BLaER1 treated with 17β-estradiol and CSF1 and Interleukin-3, amounts not matched to agents 10 nM and 100 nM (cell line): ENCODE measurements at regions not wholly inside any gene's neighbourhood (a gene's known extent, or its start where the extent isn't known, plus 50 kb on each side); places are given as distances from the start of the nearest gene placed in this dataset.

Source experiments
- H3K27ac ChIP-seq, 11 experiments: shearing (Covaris generic); formaldehyde crosslinking; 2 replicates each; pipeline ENCODE4 v1.8.1; 2022
- H3K27me3 ChIP-seq, 11 experiments: shearing (Covaris generic); formaldehyde crosslinking; 2 replicates each; pipeline ENCODE4 v1.8.1; 2022
- H3K36me3 ChIP-seq, 11 experiments: shearing (Covaris generic); formaldehyde crosslinking; 2 replicates each; pipeline ENCODE4 v1.8.1; 2022
- H3K4me1 ChIP-seq, 10 experiments: shearing (Covaris generic); formaldehyde crosslinking; 2 replicates each; pipeline ENCODE4 v1.8.1; 2022
- H3K4me2 ChIP-seq, 11 experiments: shearing (Covaris generic); formaldehyde crosslinking; 2 replicates each; pipeline ENCODE4 v1.8.1; 2022
- H3K4me3 ChIP-seq, 10 experiments: shearing (Covaris generic); formaldehyde crosslinking; 2 replicates each; pipeline ENCODE4 v1.8.1; 2022
- H3K9ac ChIP-seq, 11 experiments: shearing (Covaris generic); formaldehyde crosslinking; 2 replicates each; pipeline ENCODE4 v1.8.1; 2022
- H3K9me3 ChIP-seq, 11 experiments: shearing (Covaris generic); formaldehyde crosslinking; replicated peaks in 1 of 11; 2 replicates each; pipeline ENCODE4 v1.8.1; 2022
- H4K20me1 ChIP-seq, 11 experiments: shearing (Covaris generic); formaldehyde crosslinking; 2 replicates each; pipeline ENCODE4 v1.8.1; 2022
- Cebpa-rat ChIP-seq, 11 experiments: shearing (Covaris generic); IDR thresholded peaks; 2 replicates each; pipeline ENCODE4 v1.8.1; 2022

- Histone ChIP-seq H3K4me2 (peak overlapping the region; percentile 51 to 82 (median 72)), H3K9me3 (no peaks in the 10 kb centered on the region), H3K36me3 (no peaks in the 10 kb centered on the region), H3K4me1 (peaks cover 27 to 43% (median 35%) of the 10 kb centered on the region in 10 experiments), H3K27ac (peak overlapping the region; percentile 31 to 79 (median 68); a peak in 18 of 22 replicates), H3K9ac (peak overlapping the region in 3 of 11 experiments; percentile 63 to 67 (median 66); a peak in 4 of 22 replicates), H3K4me3 (no peak overlapping the region), H4K20me1 (no peaks in the 10 kb centered on the region), H3K27me3 (no peaks in the 10 kb centered on the region)
- TF ChIP-seq Cebpa-rat (IDR thresholded peaks at IDR 0.05), result no peak
Observed at GRCh38 chr3:197447057-197447456, 108.7 kb downstream of the BDH1 start.

- H3K27ac ChIP-seq, result peak overlapping the region in 10 of 11 experiments; percentile 36 to 79 (median 70); a peak in 16 of 22 replicates
- no peaks in the 10 kb centered on the region for H4K20me1 ChIP-seq
- TF ChIP-seq Cebpa-rat (IDR thresholded peaks at IDR 0.05), result no peak
- peak overlapping the region; percentile 51 to 82 (median 72) for H3K4me2 ChIP-seq
- H3K9me3 ChIP-seq, result no peaks in the 10 kb centered on the region
- H3K36me3 ChIP-seq, result no peaks in the 10 kb centered on the region
- H3K27me3 ChIP-seq, result no peaks in the 10 kb centered on the region
- peak overlapping the region in 7 of 11 experiments; percentile 13 to 67 (median 61); a peak in 11 of 22 replicates for H3K9ac ChIP-seq
- peaks cover 27 to 43% (median 35%) of the 10 kb centered on the region in 10 experiments for H3K4me1 ChIP-seq
- H3K4me3 ChIP-seq, result peak overlapping the region in 1 of 10 experiments; percentile 31; a peak in 2 of 20 replicates
Observed at GRCh38 chr3:197446700-197447056, 109.1 kb downstream of the BDH1 start.

GRCh38 chr3:197445896-197446699 is 109.7 kb downstream of the BDH1 start:
- peak overlapping the region in 9 of 11 experiments; percentile 28 to 67 (median 61); a peak in 15 of 22 replicates for H3K9ac ChIP-seq
- TF ChIP-seq Cebpa-rat (IDR thresholded peaks at IDR 0.05), result peak in 1 of 11 experiments; percentile 27; a peak in 1 of 22 replicates
- H4K20me1 ChIP-seq, result no peaks in the 10 kb centered on the region
- no peaks in the 10 kb centered on the region for H3K27me3 ChIP-seq
- peak overlapping the region; percentile 51 to 82 (median 72) for H3K4me2 ChIP-seq
- no peaks in the 10 kb centered on the region for H3K9me3 ChIP-seq
- H3K36me3 ChIP-seq, result no peaks in the 10 kb centered on the region
- peak overlapping the region in 10 of 11 experiments; percentile 36 to 79 (median 70); a peak in 19 of 22 replicates for H3K27ac ChIP-seq
- H3K4me1 ChIP-seq, result peaks cover 27 to 43% (median 35%) of the 10 kb centered on the region in 10 experiments
- H3K4me3 ChIP-seq, result peak overlapping the region in 2 of 10 experiments; percentile 3 to 31; a peak in 4 of 20 replicates

- Histone ChIP-seq H3K4me1 (peaks cover 27 to 43% (median 35%) of the 10 kb centered on the region in 10 experiments), H3K27me3 (no peaks in the 10 kb centered on the region), H3K27ac (peak overlapping the region in 8 of 11 experiments; percentile 64 to 79 (median 74); a peak in 14 of 22 replicates), H3K4me3 (no peak overlapping the region), H3K9ac (peak overlapping the region in 3 of 11 experiments; percentile 55 to 66 (median 63); a peak in 3 of 22 replicates), H3K36me3 (no peaks in the 10 kb centered on the region), H3K9me3 (no peaks in the 10 kb centered on the region), H3K4me2 (peak overlapping the region; percentile 51 to 82 (median 72)), H4K20me1 (no peaks in the 10 kb centered on the region)
- TF ChIP-seq Cebpa-rat (IDR thresholded peaks at IDR 0.05), result no peak
Observed at GRCh38 chr3:197444793-197445379, 110.9 kb downstream of the BDH1 start.

- no peak for TF ChIP-seq Cebpa-rat (IDR thresholded peaks at IDR 0.05)
- no peak overlapping the region for H3K4me2 ChIP-seq
- no peaks in the 10 kb centered on the region for H3K36me3 ChIP-seq
- H3K9me3 ChIP-seq, result no peaks in the 10 kb centered on the region
- no peaks in the 10 kb centered on the region for H4K20me1 ChIP-seq
- H3K9ac ChIP-seq, result no peak overlapping the region
- H3K4me3 ChIP-seq, result no peak overlapping the region
- H3K27me3 ChIP-seq, result no peaks in the 10 kb centered on the region
- no peak overlapping the region for H3K27ac ChIP-seq
- peaks cover 27 to 39% (median 35%) of the 10 kb centered on the region in 10 experiments for H3K4me1 ChIP-seq
Observed at GRCh38 chr3:197443506-197443905, 112.3 kb downstream of the BDH1 start.

GRCh38 chr3:197440717-197441303 is 115.0 kb downstream of the BDH1 start:
- no peak overlapping the region for H3K4me3 ChIP-seq
- H3K27ac ChIP-seq, result no peak overlapping the region
- H3K36me3 ChIP-seq, result no peaks in the 10 kb centered on the region
- no peak overlapping the region for H3K4me2 ChIP-seq
- no peak for TF ChIP-seq Cebpa-rat (IDR thresholded peaks at IDR 0.05)
- H3K27me3 ChIP-seq, result no peaks in the 10 kb centered on the region
- H3K9me3 ChIP-seq, result no peaks in the 10 kb centered on the region
- H3K9ac ChIP-seq, result no peak overlapping the region
- H4K20me1 ChIP-seq, result no peaks in the 10 kb centered on the region
- H3K4me1 ChIP-seq, result peaks cover 13 to 18% (median 15%) of the 10 kb centered on the region in 10 experiments

GRCh38 chr3:197438906-197439305 is 116.9 kb downstream of the BDH1 start:
- Histone ChIP-seq H3K9ac (no peak overlapping the region), H4K20me1 (no peaks in the 10 kb centered on the region), H3K4me1 (no peaks in the 10 kb centered on the region), H3K36me3 (no peaks in the 10 kb centered on the region), H3K27me3 (no peaks in the 10 kb centered on the region), H3K4me2 (no peak overlapping the region), H3K9me3 (no peaks in the 10 kb centered on the region), H3K27ac (no peak overlapping the region), H3K4me3 (no peak overlapping the region)
- no peak for TF ChIP-seq Cebpa-rat (IDR thresholded peaks at IDR 0.05)

- H3K4me3 ChIP-seq, result no peak overlapping the region
- H3K9me3 ChIP-seq, result no peaks in the 10 kb centered on the region
- H3K27ac ChIP-seq, result no peak overlapping the region
- no peaks in the 10 kb centered on the region for H3K36me3 ChIP-seq
- peaks cover 10 to 27% (median 12%) of the 10 kb centered on the region in 10 experiments for H3K4me1 ChIP-seq
- no peak overlapping the region for H3K9ac ChIP-seq
- no peak overlapping the region for H3K4me2 ChIP-seq
- no peak for TF ChIP-seq Cebpa-rat (IDR thresholded peaks at IDR 0.05)
- H4K20me1 ChIP-seq, result no peaks in the 10 kb centered on the region
- no peaks in the 10 kb centered on the region for H3K27me3 ChIP-seq
Observed at GRCh38 chr3:197435426-197435825, 120.3 kb downstream of the BDH1 start.

- H3K9ac ChIP-seq, result no peak overlapping the region
- H3K9me3 ChIP-seq, result no peaks in the 10 kb centered on the region
- no peaks in the 10 kb centered on the region for H3K36me3 ChIP-seq
- H4K20me1 ChIP-seq, result no peaks in the 10 kb centered on the region
- no peaks in the 10 kb centered on the region for H3K27me3 ChIP-seq
- no peak for TF ChIP-seq Cebpa-rat (IDR thresholded peaks at IDR 0.05)
- no peak overlapping the region for H3K27ac ChIP-seq
- peaks cover 16 to 32% (median 18%) of the 10 kb centered on the region in 10 experiments for H3K4me1 ChIP-seq
- H3K4me3 ChIP-seq, result no peak overlapping the region
- no peak overlapping the region for H3K4me2 ChIP-seq
Observed at GRCh38 chr3:197434830-197435229, 120.9 kb downstream of the BDH1 start.
